ENCODE measurements at regions not wholly inside any gene's neighbourhood (a gene's known extent, or its start where the extent isn't known, plus 50 kb on each side); places are given as distances from the start of the nearest gene placed in this dataset.

DNA sequence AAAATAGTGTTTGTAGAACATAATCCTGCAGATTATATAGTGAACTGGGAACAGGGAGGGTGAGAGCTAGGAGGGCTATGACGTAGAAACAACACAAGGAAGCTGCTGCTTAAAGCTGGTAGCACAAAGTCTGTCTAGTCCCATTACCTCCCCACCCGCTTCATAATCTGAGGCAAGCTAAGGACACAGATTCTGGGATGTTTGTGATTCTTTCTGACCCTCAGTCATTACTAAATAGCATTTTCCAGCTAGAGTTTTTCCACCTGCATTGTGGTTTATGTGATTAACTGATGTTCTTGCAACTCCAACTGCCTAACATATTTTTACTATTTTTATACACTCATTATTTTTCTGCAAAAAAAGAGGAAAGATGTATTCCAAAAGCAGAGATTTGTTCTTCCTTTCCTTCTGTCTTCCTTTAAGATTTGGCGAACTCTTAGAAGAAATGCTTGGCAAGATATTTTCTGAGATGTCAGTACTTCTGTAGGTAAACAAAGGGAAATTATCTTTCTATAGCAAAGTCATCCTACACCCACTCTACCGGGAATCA lies 293.2 kb upstream of the FAR2 start:
- Histone ChIP-seq H3K4me3 (ENCODE audit: low read length) (no peak overlapping the region), H2AFZ (ENCODE audit: low read length) (no peak overlapping the region), H4K20me1 (ENCODE audit: insufficient read depth, low read depth, low read length) (no peaks in the 10 kb centered on the region), H3K27ac (ENCODE audit: low read length) (no peak overlapping the region), H3K36me3 (ENCODE audit: insufficient read depth, low read length) (no peaks in the 10 kb centered on the region), H3K4me1 (ENCODE audit: low read length) (no peaks in the 10 kb centered on the region), H3K4me2 (ENCODE audit: low read depth, low read length, poor library complexity, severe bottlenecking) (no peak overlapping the region), H3K27me3 (ENCODE audit: low read length) (no peaks in the 10 kb centered on the region), H3K79me2 (ENCODE audit: low read length) (no peaks in the 10 kb centered on the region), H3K9me3 (ENCODE audit: low read length) (no peaks in the 10 kb centered on the region), H3K9me2 (replicated peaks; ENCODE audit: insufficient read depth, low read length) (no peaks in the 10 kb centered on the region), H3K9ac (ENCODE audit: low read length) (no peak overlapping the region)
- no peak for DNase-seq

DNA sequence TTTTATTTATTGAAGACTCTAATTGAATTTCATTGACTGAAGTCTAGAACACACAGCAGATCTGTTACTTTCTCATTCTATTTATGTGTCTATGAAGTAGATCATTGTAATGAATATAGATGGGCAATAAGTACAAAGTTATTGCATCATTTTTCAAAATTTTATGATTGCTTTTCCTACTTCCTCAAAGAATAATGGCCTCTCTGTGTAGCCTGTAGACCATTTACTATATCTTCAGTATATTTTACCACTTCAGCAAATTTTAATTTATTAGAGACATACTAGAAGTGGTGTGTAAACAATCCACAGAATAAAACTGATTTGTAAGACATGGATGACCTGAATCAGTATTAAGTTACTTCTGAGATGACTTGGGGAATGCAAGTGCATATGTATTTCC lies 291.7 kb upstream of the FAR2 start:
- H4K20me1 ChIP-seq (ENCODE audit: insufficient read depth, low read depth, low read length), result no peaks in the 10 kb centered on the region
- no peak overlapping the region for H3K4me2 ChIP-seq (ENCODE audit: low read depth, low read length, poor library complexity, severe bottlenecking)
- H3K27me3 ChIP-seq (ENCODE audit: low read length), result no peaks in the 10 kb centered on the region
- no peaks in the 10 kb centered on the region for H3K9me2 ChIP-seq (replicated peaks; ENCODE audit: insufficient read depth, low read length)
- no peaks in the 10 kb centered on the region for H3K79me2 ChIP-seq (ENCODE audit: low read length)
- H3K9ac ChIP-seq (ENCODE audit: low read length), result no peak overlapping the region
- no peak overlapping the region for H2AFZ ChIP-seq (ENCODE audit: low read length)
- no peaks in the 10 kb centered on the region for H3K36me3 ChIP-seq (ENCODE audit: insufficient read depth, low read length)
- H3K4me3 ChIP-seq (ENCODE audit: low read length), result no peak overlapping the region
- no peak for DNase-seq
- no peaks in the 10 kb centered on the region for H3K4me1 ChIP-seq (ENCODE audit: low read length)
- no peak overlapping the region for H3K27ac ChIP-seq (ENCODE audit: low read length)
- H3K9me3 ChIP-seq (ENCODE audit: low read length), result no peaks in the 10 kb centered on the region

DNA sequence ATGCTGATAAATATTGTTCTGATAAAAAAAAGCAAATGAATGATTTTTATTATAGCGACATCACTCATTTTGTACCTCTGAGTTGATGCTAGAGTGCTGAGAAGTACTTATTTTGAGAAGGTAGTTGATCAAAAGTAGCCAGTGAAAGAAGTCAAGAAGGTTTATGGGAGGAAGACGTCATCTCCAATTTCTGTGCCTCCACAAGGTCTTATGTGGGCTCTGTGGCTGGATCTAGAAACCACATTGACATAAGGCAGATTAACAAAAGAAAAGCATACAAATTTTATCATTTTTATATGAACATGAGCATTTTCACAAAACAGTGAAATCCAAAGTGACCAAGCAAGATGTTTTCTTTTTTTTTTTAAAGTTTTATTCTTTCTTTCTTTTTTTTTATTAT lies 289.5 kb upstream of the FAR2 start:
- DNase-seq, result no peak
- H3K9ac ChIP-seq (ENCODE audit: low read length), result no peak overlapping the region
- H3K4me1 ChIP-seq (ENCODE audit: low read length), result no peaks in the 10 kb centered on the region
- H3K9me2 ChIP-seq (replicated peaks; ENCODE audit: insufficient read depth, low read length), result no peaks in the 10 kb centered on the region
- H3K27ac ChIP-seq (ENCODE audit: low read length), result no peak overlapping the region
- no peaks in the 10 kb centered on the region for H3K9me3 ChIP-seq (ENCODE audit: low read length)
- H3K4me2 ChIP-seq (ENCODE audit: low read depth, low read length, poor library complexity, severe bottlenecking), result no peak overlapping the region
- H3K27me3 ChIP-seq (ENCODE audit: low read length), result no peaks in the 10 kb centered on the region
- H3K36me3 ChIP-seq (ENCODE audit: insufficient read depth, low read length), result no peaks in the 10 kb centered on the region
- no peak overlapping the region for H2AFZ ChIP-seq (ENCODE audit: low read length)
- no peak overlapping the region for H3K4me3 ChIP-seq (ENCODE audit: low read length)
- no peaks in the 10 kb centered on the region for H4K20me1 ChIP-seq (ENCODE audit: insufficient read depth, low read depth, low read length)
- H3K79me2 ChIP-seq (ENCODE audit: low read length), result no peaks in the 10 kb centered on the region

DNA sequence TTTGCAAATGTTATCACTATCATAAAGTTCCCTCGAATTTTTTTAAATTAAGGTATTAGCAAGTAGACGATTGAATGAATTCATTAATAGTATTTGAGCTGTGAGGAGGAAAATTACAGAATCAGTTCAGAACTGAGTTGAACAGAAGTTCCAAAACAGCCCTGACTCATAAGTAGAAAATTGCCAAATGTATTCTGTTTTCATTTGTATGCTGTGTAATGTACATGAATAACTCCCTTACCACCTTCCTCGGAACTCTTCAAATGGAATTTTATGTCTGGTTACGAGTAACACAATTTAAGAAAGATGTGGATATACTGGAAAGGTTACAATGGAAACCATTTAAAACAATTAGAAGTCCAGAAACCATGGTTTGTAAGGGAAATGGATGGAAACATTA lies 283.3 kb upstream of the FAR2 start:
- Histone ChIP-seq H3K4me2 (ENCODE audit: low read depth, low read length, poor library complexity, severe bottlenecking) (no peak overlapping the region), H3K9ac (ENCODE audit: low read length) (no peak overlapping the region), H2AFZ (ENCODE audit: low read length) (no peak overlapping the region), H3K4me1 (ENCODE audit: low read length) (no peaks in the 10 kb centered on the region), H3K79me2 (ENCODE audit: low read length) (no peaks in the 10 kb centered on the region), H3K9me2 (replicated peaks; ENCODE audit: insufficient read depth, low read length) (no peaks in the 10 kb centered on the region), H3K4me3 (ENCODE audit: low read length) (no peak overlapping the region), H4K20me1 (ENCODE audit: insufficient read depth, low read depth, low read length) (no peaks in the 10 kb centered on the region), H3K36me3 (ENCODE audit: insufficient read depth, low read length) (no peaks in the 10 kb centered on the region), H3K27ac (ENCODE audit: low read length) (no peak overlapping the region), H3K27me3 (ENCODE audit: low read length) (no peaks in the 10 kb centered on the region), H3K9me3 (ENCODE audit: low read length) (no peaks in the 10 kb centered on the region)
- no peak for DNase-seq

DNA sequence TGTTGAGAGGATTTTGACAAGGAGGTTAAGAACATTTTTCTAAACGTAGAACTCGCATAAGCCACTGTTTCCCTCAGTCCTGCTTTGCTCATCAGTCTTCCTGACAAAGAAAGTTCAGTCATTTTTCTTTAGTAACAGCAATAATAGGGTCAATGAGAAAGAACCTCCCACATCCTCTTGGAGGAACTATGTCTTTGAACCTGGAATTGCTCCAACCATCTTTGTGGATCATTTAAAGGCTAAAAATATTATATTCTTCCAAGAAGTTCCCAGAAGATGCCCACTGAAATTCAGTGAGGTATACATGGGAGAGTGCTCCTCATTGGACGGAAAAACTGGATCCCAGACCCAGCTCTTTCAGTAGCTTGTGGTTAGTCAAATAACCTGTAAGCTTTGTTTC lies 282.8 kb upstream of the FAR2 start:
- H3K36me3 ChIP-seq (ENCODE audit: insufficient read depth, low read length), result no peaks in the 10 kb centered on the region
- H3K4me2 ChIP-seq (ENCODE audit: low read depth, low read length, poor library complexity, severe bottlenecking), result no peak overlapping the region
- no peaks in the 10 kb centered on the region for H4K20me1 ChIP-seq (ENCODE audit: insufficient read depth, low read depth, low read length)
- DNase-seq, result no peak
- H3K4me1 ChIP-seq (ENCODE audit: low read length), result no peaks in the 10 kb centered on the region
- no peaks in the 10 kb centered on the region for H3K27me3 ChIP-seq (ENCODE audit: low read length)
- H3K4me3 ChIP-seq (ENCODE audit: low read length), result no peak overlapping the region
- H2AFZ ChIP-seq (ENCODE audit: low read length), result no peak overlapping the region
- no peaks in the 10 kb centered on the region for H3K79me2 ChIP-seq (ENCODE audit: low read length)
- no peak overlapping the region for H3K27ac ChIP-seq (ENCODE audit: low read length)
- no peaks in the 10 kb centered on the region for H3K9me3 ChIP-seq (ENCODE audit: low read length)
- no peak overlapping the region for H3K9ac ChIP-seq (ENCODE audit: low read length)
- H3K9me2 ChIP-seq (replicated peaks; ENCODE audit: insufficient read depth, low read length), result no peaks in the 10 kb centered on the region

DNA sequence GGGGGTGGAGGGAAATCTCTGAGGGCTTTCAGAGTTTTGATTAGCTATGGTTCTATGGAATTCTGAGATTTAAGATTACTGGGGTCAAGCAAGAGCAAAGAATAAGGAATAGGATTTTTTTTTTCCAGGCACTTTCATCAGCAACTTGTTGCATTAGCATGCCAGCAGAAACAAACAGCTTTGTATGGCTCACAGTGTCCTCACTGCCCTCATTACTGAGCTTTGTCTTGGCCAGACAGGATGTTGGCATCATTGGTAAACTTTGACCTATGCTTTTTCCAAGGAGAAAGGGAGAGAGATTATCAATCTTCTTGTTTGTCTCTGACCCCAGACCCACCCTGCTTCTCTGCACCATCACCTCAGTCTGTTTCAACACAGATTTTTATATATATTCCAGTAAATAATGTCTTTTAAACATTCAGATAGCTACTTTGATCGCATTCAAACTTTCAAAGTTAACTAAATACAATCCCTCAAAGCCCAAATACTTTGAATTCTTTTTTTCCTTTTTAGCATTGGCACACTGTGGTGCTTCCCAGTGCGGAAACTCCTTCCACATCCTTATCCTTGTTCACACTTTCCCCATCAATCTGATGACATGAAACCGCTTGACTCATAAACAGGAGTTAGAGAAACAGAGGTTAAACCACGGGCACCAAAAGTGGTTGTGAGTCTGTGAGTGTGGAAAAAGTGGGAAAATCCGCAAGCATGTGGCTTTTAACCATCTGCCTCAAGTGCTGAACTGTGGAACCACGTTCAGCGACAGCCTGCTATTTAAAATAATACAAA lies 282.2 kb upstream of the FAR2 start:
- H3K36me3 ChIP-seq (ENCODE audit: insufficient read depth, low read length), result no peaks in the 10 kb centered on the region
- no peaks in the 10 kb centered on the region for H3K79me2 ChIP-seq (ENCODE audit: low read length)
- no peaks in the 10 kb centered on the region for H3K9me3 ChIP-seq (ENCODE audit: low read length)
- no peak overlapping the region for H3K4me3 ChIP-seq (ENCODE audit: low read length)
- no peaks in the 10 kb centered on the region for H3K9me2 ChIP-seq (replicated peaks; ENCODE audit: insufficient read depth, low read length)
- H3K27ac ChIP-seq (ENCODE audit: low read length), result no peak overlapping the region
- no peaks in the 10 kb centered on the region for H3K4me1 ChIP-seq (ENCODE audit: low read length)
- no peak overlapping the region for H3K4me2 ChIP-seq (ENCODE audit: low read depth, low read length, poor library complexity, severe bottlenecking)
- H4K20me1 ChIP-seq (ENCODE audit: insufficient read depth, low read depth, low read length), result no peaks in the 10 kb centered on the region
- H3K9ac ChIP-seq (ENCODE audit: low read length), result no peak overlapping the region
- H2AFZ ChIP-seq (ENCODE audit: low read length), result no peak overlapping the region
- DNase-seq, result no peak
- no peaks in the 10 kb centered on the region for H3K27me3 ChIP-seq (ENCODE audit: low read length)

DNA sequence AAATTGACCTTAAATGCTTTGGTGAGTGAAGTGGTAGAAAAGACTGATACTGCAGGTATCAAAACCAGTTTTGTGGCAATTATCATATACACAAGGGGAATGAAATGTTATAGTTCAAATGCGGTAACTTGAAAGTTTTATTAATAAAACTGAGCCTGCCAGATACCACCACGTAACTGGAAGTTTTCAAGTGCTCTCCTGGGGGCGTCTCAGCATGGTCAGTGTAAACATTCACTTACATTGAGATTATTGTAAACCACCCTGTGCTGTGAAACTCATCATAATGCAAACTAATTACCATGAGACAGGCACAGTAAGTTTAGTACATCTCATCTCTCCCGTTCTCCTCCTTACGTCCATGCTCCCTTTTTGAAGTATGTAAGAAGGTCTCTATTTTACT lies 280.7 kb upstream of the FAR2 start:
- no peaks in the 10 kb centered on the region for H3K79me2 ChIP-seq (ENCODE audit: low read length)
- no peaks in the 10 kb centered on the region for H3K9me3 ChIP-seq (ENCODE audit: low read length)
- no peaks in the 10 kb centered on the region for H3K9me2 ChIP-seq (replicated peaks; ENCODE audit: insufficient read depth, low read length)
- no peaks in the 10 kb centered on the region for H3K36me3 ChIP-seq (ENCODE audit: insufficient read depth, low read length)
- no peak overlapping the region for H3K9ac ChIP-seq (ENCODE audit: low read length)
- H3K4me3 ChIP-seq (ENCODE audit: low read length), result no peak overlapping the region
- H3K4me2 ChIP-seq (ENCODE audit: low read depth, low read length, poor library complexity, severe bottlenecking), result no peak overlapping the region
- H3K4me1 ChIP-seq (ENCODE audit: low read length), result no peaks in the 10 kb centered on the region
- no peak for DNase-seq
- H2AFZ ChIP-seq (ENCODE audit: low read length), result no peak overlapping the region
- H3K27me3 ChIP-seq (ENCODE audit: low read length), result no peaks in the 10 kb centered on the region
- no peak overlapping the region for H3K27ac ChIP-seq (ENCODE audit: low read length)
- H4K20me1 ChIP-seq (ENCODE audit: insufficient read depth, low read depth, low read length), result no peaks in the 10 kb centered on the region

DNA sequence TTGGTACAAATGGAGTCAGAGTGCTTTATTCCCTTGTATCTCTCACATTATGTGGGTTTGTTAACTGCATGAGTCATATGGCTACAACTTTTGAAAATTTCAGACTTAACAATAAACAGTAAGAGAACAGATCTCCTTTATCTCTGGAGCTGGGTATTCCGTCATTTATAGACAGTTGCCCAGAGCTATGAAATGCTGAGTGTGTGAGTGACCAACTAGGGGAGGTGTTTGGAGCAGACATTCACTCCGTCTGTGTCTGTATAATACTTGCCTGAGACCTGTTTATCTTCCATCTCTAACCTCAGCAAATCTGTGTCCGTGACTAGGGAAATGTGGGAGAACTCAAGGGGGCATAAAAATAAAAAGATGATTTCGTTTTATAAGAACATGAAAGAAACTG lies 279.9 kb upstream of the FAR2 start:
- no peaks in the 10 kb centered on the region for H3K4me1 ChIP-seq (ENCODE audit: low read length)
- no peaks in the 10 kb centered on the region for H3K9me2 ChIP-seq (replicated peaks; ENCODE audit: insufficient read depth, low read length)
- no peak for DNase-seq

More for the DNA sequence above, 279.9 kb upstream of the FAR2 start:
- no peak overlapping the region for H3K4me3 ChIP-seq (ENCODE audit: low read length)
- no peaks in the 10 kb centered on the region for H3K27me3 ChIP-seq (ENCODE audit: low read length)
- H3K9me3 ChIP-seq (ENCODE audit: low read length), result no peaks in the 10 kb centered on the region
- H3K79me2 ChIP-seq (ENCODE audit: low read length), result no peaks in the 10 kb centered on the region
- no peaks in the 10 kb centered on the region for H4K20me1 ChIP-seq (ENCODE audit: insufficient read depth, low read depth, low read length)
- no peak overlapping the region for H3K27ac ChIP-seq (ENCODE audit: low read length)
- no peak overlapping the region for H3K9ac ChIP-seq (ENCODE audit: low read length)
- no peak overlapping the region for H3K4me2 ChIP-seq (ENCODE audit: low read depth, low read length, poor library complexity, severe bottlenecking)
- H2AFZ ChIP-seq (ENCODE audit: low read length), result no peak overlapping the region
- H3K36me3 ChIP-seq (ENCODE audit: insufficient read depth, low read length), result no peaks in the 10 kb centered on the region

Measured in Karpas-422 (cell line).